HG02973 (cell line): ENCODE measurements at regions not wholly inside any gene's neighbourhood (a gene's known extent, or its start where the extent isn't known, plus 50 kb on each side); places are given as distances from the start of the nearest gene placed in this dataset.
"Not testable (repeated sequence)": the region's sequence is repeated elsewhere in the genome, so short reads cannot be mapped to it uniquely, and the experiment has no call there.

Experiments used
- ATAC-seq: cut with Tn5 transposase; IDR thresholded peaks from one replicate; pipeline ENCODE4 v1.9.1; 2021; ENCODE audit warnings: moderate library complexity; ENCODE audit not compliant: unreplicated experiment

DNA sequence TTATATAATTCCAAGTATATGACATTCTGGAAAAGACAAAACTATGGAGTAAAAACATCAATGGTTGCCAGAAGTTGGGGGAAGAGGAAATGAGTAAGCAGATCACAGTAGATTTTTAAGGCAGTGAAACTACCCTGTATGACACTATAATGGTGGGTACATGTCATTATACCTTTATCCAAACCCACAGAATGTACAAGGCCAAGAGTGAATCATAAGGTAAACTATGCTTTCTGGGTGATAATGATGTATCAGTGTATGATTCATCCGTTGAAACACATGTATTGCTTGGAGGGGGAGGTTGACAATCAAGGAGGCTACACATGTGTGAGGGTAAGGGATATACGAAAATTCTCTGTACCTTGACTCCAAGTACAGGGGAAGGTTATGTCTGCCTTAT is 862.7 kb downstream of the PLA2G4A start:
- no peak for ATAC-seq

DNA sequence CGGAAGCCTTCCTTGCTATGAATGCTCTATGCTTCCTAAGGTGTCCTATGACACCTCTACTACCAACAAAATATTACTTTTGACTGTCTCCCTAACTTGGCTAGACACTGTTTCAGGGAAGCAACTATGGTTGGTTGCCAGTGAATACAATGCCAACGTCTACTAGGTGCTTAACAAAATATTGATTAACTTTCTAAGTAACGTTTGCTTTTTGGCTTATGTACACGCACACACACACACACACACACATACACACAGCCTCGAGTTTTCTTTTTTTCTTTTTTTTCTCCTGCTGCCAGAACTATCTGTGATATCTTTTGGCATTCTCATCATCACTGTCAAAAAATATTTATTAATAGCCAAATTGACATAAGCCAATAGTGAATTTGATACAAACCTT is 864.0 kb downstream of the PLA2G4A start:
- no peak for ATAC-seq

DNA sequence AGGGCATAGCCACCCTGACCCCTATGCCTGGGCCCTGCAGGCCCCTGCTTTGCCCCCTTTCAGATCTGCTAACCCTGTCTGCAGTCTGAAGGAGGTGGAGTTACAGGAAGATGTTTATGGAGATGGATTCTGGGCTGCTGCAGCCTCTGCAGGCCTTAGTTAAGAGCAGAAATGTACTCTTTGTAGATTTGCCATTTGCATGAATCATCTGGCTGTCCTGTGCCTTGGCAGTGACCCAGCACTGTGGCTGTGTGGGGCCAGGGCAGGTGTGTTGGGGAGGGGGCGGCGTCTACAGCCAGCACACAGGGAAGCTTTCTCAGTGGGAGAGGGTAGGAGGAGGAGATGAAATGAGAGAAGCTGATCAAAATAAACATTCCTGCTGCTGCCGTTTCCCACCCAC is 867.3 kb downstream of the PLA2G4A start:
- no peak for ATAC-seq

DNA sequence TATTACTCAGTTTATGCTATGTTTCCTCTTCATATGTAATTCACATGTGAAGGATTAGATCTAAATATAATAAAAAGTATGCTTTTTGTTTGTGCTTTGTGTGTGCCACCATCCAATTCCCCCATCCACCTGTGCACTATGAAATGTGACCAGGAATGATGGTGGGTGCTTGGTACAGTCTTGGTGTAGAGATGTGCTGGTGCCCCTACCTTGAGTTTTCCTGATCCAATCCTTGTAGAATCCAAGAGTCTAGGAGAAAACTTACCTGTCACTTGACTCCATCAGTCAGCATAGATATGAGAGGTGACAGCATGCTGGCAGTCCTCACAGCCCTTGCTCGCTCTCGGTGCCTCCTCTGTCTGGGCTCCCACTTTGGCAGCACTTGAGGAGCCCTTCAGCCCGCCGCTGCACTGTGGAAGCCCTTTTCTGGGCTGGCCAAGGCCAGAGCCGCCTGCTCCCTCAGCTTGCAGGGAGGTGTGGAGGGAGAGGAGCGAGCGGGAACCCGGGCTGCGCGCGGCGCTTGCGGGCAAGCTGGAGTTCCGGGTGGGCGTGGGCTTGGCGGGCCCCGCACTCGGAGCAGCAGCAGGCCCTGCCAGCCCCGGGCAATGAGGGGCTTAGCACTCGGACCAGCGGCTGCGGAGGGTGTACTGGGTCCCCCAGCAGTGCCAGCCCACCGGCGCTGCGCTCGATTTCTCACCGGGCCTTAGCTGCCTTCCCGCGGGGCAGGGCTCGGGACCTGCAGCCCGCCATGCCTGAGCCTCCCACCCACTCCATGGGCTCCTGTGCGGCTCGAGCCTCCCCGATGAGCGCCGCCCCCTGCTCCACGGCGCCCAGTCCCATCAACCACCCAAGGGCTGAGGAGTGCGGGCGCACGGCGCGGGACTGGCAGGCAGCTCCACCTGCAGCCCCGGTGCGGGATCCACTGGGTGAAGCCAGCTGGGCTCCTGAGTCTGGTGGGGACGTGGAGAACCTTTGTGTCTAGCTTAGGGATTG is 874.7 kb downstream of the PLA2G4A start:
- not testable (repeated sequence) for ATAC-seq

DNA sequence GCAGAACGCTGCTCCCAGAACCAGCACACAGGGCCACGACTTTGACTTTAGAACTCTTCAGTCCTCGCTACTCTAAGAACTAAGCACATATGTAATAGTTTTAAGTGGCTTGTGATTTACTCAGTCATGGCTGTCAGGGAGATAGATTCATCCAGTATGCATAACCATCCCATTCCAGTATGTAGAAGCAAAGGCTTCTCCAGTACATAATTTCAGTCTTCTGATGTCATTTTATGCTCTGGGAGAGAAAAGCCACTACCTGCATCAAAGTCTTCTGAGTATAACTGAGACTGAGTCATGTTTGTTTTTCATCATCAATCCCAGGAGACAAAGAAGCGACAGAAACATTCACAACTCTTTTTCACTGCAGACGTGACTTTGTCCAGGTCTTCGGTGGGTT is 885.7 kb downstream of the PLA2G4A start:
- no peak for ATAC-seq

GRCh38 chr1:187715483-187715882 is 886.7 kb downstream of the PLA2G4A start:
- no peak for ATAC-seq

DNA sequence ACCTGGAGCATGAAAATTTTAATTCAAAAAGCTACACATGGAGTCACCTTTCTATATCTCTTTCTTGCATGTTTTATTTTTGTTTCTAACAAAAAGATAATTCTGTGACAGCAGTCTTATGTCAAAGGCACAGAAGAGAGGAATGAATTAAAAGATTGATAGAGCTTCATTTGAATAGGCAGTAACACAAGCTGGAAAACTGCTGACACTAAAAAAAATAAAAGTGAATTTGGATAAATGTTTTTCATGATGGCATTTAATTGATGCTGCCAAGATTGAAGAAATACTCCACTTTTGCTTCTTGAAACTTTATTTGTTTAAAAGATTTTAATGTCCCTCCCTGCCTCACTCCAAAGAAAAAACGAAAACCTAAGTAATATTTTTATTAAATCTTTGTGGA is 887.4 kb downstream of the PLA2G4A start:
- ATAC-seq: no peak

DNA sequence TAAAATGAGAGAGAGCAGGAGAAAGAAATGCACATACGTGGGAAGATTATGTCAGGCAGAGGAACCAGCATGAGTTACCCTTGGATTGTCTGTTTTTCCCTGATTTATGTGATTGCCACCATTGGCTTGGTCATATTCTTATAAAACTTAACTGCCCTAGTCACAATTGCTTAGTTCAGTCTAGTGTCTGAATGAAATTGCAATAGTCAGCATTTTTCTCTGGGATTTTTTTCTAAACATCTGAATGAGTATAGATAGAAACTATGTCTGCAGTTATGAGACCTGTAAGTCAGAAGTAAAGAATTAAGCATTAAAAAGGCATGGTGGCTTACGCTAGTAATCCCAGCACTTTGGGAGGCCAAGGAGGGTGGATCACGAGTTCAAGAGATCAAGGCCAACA is 889.8 kb downstream of the PLA2G4A start:
- no peak for ATAC-seq

- no peak for ATAC-seq
Measured at GRCh38 chr1:187721216-187721615, 892.5 kb downstream of the PLA2G4A start.

- ATAC-seq: no peak
Measured at GRCh38 chr1:187725216-187725615, 896.5 kb downstream of the PLA2G4A start.

- ATAC-seq: no peak
Measured at GRCh38 chr1:187733232-187733631, 904.5 kb downstream of the PLA2G4A start.

- no peak for ATAC-seq
Measured at GRCh38 chr1:187734427-187734826, 905.7 kb downstream of the PLA2G4A start.

- peak; percentile 96 for ATAC-seq
Measured at GRCh38 chr1:187744665-187745064, 915.9 kb downstream of the PLA2G4A start.

GRCh38 chr1:187755536-187755935 is 926.8 kb downstream of the PLA2G4A start:
- no peak for ATAC-seq

DNA sequence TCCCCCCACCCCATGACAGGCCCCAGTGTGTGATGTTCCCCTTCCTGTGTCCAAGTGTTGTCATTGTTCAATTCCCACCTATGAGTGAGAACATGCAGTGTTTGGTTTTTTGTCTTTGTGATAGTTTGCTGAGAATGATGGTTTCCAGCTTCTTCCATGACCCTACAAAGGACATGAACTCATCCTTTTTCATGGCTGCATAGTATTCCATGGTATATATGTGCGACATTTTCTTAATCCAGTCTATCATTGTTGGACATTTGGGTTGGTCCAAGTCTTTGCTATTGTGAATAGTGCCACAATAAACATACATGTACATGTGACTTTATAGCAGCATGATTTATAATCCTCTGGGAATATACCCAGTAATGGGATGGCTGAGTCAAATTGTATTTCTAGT is 927.9 kb downstream of the PLA2G4A start:
- ATAC-seq: not testable (repeated sequence)

DNA sequence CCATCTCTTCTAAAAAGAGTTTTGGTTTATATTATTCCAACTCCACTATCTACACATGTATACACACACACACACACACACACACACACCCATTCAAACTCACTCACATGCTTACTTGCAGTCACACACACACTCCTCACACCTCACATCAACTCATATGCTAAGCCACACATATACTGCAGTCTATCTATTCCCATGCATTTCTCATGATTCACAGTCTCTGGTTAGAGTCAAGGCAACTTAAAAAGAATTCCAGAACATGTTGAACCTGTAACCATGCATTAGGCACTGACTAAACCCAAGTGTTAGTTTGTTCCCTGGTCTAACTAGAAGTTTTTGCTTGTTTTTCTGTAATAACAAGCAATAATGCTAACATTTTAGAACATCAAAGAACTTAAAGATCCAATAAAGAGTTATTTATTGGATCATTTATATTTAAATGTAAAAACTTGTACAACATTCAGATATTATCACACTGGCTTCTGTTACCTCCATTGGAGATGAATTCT is 931.1 kb downstream of the PLA2G4A start:
- no peak for ATAC-seq

GRCh38 chr1:187762118-187762517 is 933.4 kb downstream of the PLA2G4A start:
- ATAC-seq: no peak

GRCh38 chr1:187763465-187763864 is 934.7 kb downstream of the PLA2G4A start:
- no peak for ATAC-seq

DNA sequence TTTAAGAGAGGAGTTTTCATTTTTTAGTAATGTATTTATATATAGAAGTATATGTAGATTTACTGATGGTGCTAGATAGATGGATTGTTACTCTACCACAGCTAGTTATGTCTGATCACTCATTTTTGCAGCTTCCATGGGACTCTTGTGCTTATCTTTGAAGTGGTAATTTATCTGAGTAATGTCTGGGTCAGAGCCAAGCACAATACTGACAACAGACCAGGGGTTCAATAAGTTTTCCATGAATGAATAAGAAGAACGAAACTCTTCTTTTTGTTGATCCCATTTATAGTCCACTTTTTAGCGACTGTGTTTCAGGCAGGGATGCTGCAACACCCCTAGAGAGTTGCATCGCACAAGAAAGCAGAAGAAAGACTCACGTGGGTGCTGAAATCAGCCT is 935.2 kb downstream of the PLA2G4A start:
- ATAC-seq: no peak

DNA sequence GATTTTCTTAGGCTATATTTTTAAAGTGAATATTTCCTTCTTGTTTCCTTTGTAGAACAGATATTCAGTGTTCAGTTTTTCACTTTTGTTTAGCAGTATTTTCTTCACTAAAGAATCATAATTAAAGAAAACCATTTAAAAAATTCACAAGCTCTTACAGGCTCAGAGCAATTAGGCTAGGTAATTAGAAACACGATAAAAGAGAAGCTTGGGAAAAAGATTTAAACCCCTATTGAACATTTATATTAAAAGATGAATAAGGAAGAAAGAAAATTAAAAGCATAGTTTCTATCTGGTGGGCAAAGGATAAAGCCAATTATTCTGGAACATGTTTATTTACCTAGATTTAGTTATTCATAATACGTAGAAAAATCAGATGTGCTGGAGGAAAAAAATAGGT is 942.6 kb downstream of the PLA2G4A start:
- ATAC-seq: no peak

GRCh38 chr1:187773168-187773567 is 944.4 kb downstream of the PLA2G4A start:
- no peak for ATAC-seq

GRCh38 chr1:187787736-187788135 is 959.0 kb downstream of the PLA2G4A start:
- ATAC-seq: no peak
